Heart left ventricle (tissue), 13 donors: ENCODE measurements at regions not wholly inside any gene's neighbourhood (a gene's known extent, or its start where the extent isn't known, plus 50 kb on each side); places are given as distances from the start of the nearest gene placed in this dataset.

Experiments used
- CTCF ChIP-seq, 12 donors: fragments of 200-600 bp; sonication (generic) in 4 of 12; IDR thresholded peaks; one replicate each; pipeline versions ENCODE4 v1.5.0 to v1.8.0; 2018 to 2022; ENCODE audit warnings: antibody characterized with exemption in 12 of 12, mild to moderate bottlenecking in 5 of 12
- POLR2A ChIP-seq, 2 donors: fragments of 450-650 bp; IDR thresholded peaks; one replicate each; pipeline ENCODE4 v1.6.1; 2017; ENCODE audit warnings: antibody characterized with exemption in 2 of 2, mild to moderate bottlenecking in 2 of 2, moderate library complexity in 2 of 2
- donor health status: ischemic (EF 13 %, LVEDD 7.1; RV severe dilation, severe dysfunction).
- donor health status: DM: no; HTN: yes; CAD: no.
- donor health status: DM: no; HTN: no; CAD: no.
- donor health status: ischemic (EF 25% LVEDD 6.9; RV normal size, moderate dysfunction).
- donor health status: ischemic (EF 25% LVEDD 5.7; RV mildly dilated, moderate dysfunction).
- donor health status: ischemic (EF 35%, LVEDD 5.7; RV mildly dilated, moderate dysfunction).
- donor health status: nonischemic (EF 11% LVEDD 7.7; RV severe dilation, severe dysfunction).
- donor health status: DM: yes; HTN: yes; CAD: no.
- donor health status: PGD.
- donor health status: ischemic (EF 29% LVEDD 5.4; RV normal size, mild dysfunction).
- donor health status: nonischemic (EF 23%, LVEDD 6.1; RV moderate dilation, normal function).

- TF ChIP-seq POLR2A (IDR thresholded peaks at IDR 0.05): no peak
- TF ChIP-seq CTCF (IDR thresholded peaks at IDR 0.05): no peak
These were observed 1093.5 kb downstream of the PLA2G4A start for GRCh38 chr1:187922255-187922654.
